Astrocyte (in vitro differentiated cells and primary cell): ENCODE measurements at regions not wholly inside any gene's neighbourhood (a gene's known extent, or its start where the extent isn't known, plus 50 kb on each side); places are given as distances from the start of the nearest gene placed in this dataset.

ENCODE experiments used
- EZH2 ChIP-seq: IDR thresholded peaks from 2 replicates; pipeline ENCODE4 v1.6.1; 2012; ENCODE audit warnings: mild to moderate bottlenecking, low read length, inconsistent platforms; ENCODE audit not compliant: insufficient read depth
- TF ChIP-seq, protein P1 (sequence below): IDR thresholded peaks from 2 replicates; pipeline ENCODE4 v1.5.1; 2011; ENCODE audit warnings: low read depth, mild to moderate bottlenecking, inconsistent platforms, low read length, moderate library complexity; ENCODE audit not compliant: insufficient read depth

DNA sequence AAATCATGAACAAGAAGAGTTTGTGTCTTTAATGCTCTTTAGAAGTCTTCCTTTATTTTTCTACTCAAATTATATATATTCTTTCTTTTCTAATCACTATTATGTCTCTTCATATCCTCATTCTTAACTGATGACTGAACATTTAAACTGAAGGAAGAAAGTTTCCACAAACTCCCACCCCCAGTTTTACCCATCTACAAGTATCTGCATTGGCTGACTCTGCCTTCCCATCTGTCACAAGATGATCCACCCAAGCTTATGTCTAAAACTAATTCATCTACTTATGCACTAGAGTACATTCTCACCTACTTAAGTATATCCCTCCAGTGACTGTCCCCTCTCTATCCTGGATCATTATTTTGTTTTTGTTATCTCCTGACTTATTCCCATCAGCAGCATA lies 344.5 kb downstream of the PRR16 start:
- TF ChIP-seq, protein P1, sequence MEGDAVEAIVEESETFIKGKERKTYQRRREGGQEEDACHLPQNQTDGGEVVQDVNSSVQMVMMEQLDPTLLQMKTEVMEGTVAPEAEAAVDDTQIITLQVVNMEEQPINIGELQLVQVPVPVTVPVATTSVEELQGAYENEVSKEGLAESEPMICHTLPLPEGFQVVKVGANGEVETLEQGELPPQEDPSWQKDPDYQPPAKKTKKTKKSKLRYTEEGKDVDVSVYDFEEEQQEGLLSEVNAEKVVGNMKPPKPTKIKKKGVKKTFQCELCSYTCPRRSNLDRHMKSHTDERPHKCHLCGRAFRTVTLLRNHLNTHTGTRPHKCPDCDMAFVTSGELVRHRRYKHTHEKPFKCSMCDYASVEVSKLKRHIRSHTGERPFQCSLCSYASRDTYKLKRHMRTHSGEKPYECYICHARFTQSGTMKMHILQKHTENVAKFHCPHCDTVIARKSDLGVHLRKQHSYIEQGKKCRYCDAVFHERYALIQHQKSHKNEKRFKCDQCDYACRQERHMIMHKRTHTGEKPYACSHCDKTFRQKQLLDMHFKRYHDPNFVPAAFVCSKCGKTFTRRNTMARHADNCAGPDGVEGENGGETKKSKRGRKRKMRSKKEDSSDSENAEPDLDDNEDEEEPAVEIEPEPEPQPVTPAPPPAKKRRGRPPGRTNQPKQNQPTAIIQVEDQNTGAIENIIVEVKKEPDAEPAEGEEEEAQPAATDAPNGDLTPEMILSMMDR: no peak
- no peak for TF ChIP-seq EZH2
